Right lobe of liver (tissue), 6 donors: ENCODE measurements at regions not wholly inside any gene's neighbourhood (a gene's known extent, or its start where the extent isn't known, plus 50 kb on each side); places are given as distances from the start of the nearest gene placed in this dataset.
A peak's percentile ranks its signal among the peaks of the same experiment; 100 is the strongest.

Experiments
- ATAC-seq, 4 donors: fragments of 200-7000 bp; cut with Tn5 transposase; one replicate each; pipeline ENCODE4 v1.9.1; 2020; ENCODE audit warnings: mild to moderate bottlenecking in 4 of 4, moderate library complexity in 4 of 4
- DNase-seq, 3 donors: peaks; one replicate each; pipeline ENCODE4 v3.0.0-alpha.2; 2020
- H3K27ac ChIP-seq, 3 donors: fragments of 200-600 bp; one replicate each; pipeline ENCODE4 v1.8.0; 2022
- H3K27me3 ChIP-seq, 2 donors: fragments of 200-600 bp; one replicate each; pipeline ENCODE4 v1.8.0; 2022
- H3K36me3 ChIP-seq, 4 donors: fragments of 200-600 bp; sonication (generic) in 1 of 4; one replicate each; pipeline versions ENCODE4 v1.5.1 to v1.8.0; 2017 to 2022; ENCODE audit warnings: control low read depth in 1 of 4
- H3K4me1 ChIP-seq, 4 donors: fragments of 200-600 bp; sonication (generic) in 1 of 4; one replicate each; pipeline versions ENCODE4 v1.5.1 to v1.8.0; 2017 to 2022; ENCODE audit warnings: control low read depth in 1 of 4
- H3K4me3 ChIP-seq, 3 donors: fragments of 200-600 bp; one replicate each; pipeline ENCODE4 v1.8.0; 2022
- H3K9me3 ChIP-seq, 4 donors: fragments of 200-600 bp; sonication (generic) in 1 of 4; one replicate each; pipeline versions ENCODE4 v1.5.1 to v1.8.0; 2017 to 2022; ENCODE audit warnings: control low read depth in 1 of 4
- POLR2A ChIP-seq: fragments of 450-650 bp; IDR thresholded peaks from one replicate; pipeline ENCODE4 v1.6.1; 2017; ENCODE audit warnings: antibody characterized with exemption, mild to moderate bottlenecking
- WGBS: methylation state at CpG from one replicate; pipeline ENCODE4 v1.1.6; 2018; ENCODE audit warnings: low coverage, low lambda C conversion rate; ENCODE audit not compliant: insufficient coverage; ENCODE audit errors: missing lambda C conversion rate; 5-methylcytosine and 5-hydroxymethylcytosine counted together
- intact Hi-C, 2 donors: fragments of 100-400 bp; cut with DNase I; formaldehyde crosslinking; loops; one replicate each; pipeline versions ENCODE4 v1.11.2 to v1.14.1; 2022
- TF ChIP-seq, protein P1 (sequence below), 4 donors: fragments of 200-600 bp in 3 of 4; fragments of 450-650 bp in 1 of 4; IDR thresholded peaks; one replicate each; pipeline versions ENCODE4 v1.5.1 to v1.8.0; 2016 to 2022; ENCODE audit warnings: antibody characterized with exemption in 4 of 4, mild to moderate bottlenecking in 2 of 4
- donor health status: DM: no; HTN: yes; CAD: no.
- donor health status: DM: no; HTN: no; CAD: no.
- donor health status: DM: no; HTN: no; CAD: no.
- donor health status: DM: no; HTN: yes; CAD: no.
- donor health status: DM: no; HTN: yes; CAD: no.

DNA sequence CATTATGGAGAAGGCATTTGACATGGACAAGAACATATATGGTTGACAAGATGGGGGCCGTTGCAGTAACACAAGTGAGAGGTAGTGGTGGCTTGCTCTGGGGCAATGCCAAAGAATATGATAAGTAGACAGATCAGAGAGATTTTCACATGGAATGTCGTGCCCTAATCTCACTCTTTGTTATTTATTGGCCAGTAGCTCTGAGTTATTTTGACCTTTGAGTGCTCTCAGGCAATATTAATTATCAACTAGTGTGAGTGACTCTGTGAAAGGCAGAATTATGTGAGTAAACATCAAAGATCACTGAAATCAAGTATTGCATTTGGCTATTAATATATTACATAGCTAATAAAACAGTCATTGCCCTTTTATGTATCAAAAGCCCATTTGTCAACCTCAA lies 164.9 kb upstream of the ADAMTS9 start:
- H3K27me3 ChIP-seq, result no peaks in the 10 kb centered on the region
- WGBS, result 21% methylated on average over 2 of the region's 2 CpGs
- H3K27ac ChIP-seq, result no peak overlapping the region
- intact Hi-C loops, result no loop called here
- H3K4me3 ChIP-seq, result no peak overlapping the region
- DNase-seq (no peak), ATAC-seq (peak in 1 of 4 donors; percentile 55)
- H3K36me3 ChIP-seq, result no peaks in the 10 kb centered on the region
- no peak for TF ChIP-seq POLR2A
- TF ChIP-seq, protein P1, sequence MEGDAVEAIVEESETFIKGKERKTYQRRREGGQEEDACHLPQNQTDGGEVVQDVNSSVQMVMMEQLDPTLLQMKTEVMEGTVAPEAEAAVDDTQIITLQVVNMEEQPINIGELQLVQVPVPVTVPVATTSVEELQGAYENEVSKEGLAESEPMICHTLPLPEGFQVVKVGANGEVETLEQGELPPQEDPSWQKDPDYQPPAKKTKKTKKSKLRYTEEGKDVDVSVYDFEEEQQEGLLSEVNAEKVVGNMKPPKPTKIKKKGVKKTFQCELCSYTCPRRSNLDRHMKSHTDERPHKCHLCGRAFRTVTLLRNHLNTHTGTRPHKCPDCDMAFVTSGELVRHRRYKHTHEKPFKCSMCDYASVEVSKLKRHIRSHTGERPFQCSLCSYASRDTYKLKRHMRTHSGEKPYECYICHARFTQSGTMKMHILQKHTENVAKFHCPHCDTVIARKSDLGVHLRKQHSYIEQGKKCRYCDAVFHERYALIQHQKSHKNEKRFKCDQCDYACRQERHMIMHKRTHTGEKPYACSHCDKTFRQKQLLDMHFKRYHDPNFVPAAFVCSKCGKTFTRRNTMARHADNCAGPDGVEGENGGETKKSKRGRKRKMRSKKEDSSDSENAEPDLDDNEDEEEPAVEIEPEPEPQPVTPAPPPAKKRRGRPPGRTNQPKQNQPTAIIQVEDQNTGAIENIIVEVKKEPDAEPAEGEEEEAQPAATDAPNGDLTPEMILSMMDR (IDR thresholded peaks at IDR 0.05), result no peak
- no peaks in the 10 kb centered on the region for H3K9me3 ChIP-seq
- H3K4me1 ChIP-seq, result no peaks in the 10 kb centered on the region

DNA sequence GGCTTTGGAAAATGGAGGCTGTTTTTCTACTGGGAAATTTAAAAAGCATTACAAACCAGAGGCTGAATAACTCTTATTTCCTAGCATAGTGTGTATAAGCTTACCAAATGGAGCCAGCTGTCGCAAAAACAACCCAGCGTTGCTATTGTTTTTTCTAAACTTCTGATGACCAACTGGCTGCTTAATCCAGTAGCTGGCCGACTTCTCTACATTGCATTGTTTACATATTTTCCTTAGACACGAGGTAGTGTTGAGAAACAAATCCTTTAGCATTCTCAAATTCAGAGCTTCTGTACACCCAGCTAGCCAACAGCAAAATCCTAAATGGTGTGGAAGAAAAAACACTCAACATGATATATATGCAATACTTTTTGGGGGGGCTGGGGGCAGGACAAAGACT lies 161.0 kb upstream of the ADAMTS9 start:
- 53% methylated on average over 4 of the region's 4 CpGs for WGBS

DNA sequence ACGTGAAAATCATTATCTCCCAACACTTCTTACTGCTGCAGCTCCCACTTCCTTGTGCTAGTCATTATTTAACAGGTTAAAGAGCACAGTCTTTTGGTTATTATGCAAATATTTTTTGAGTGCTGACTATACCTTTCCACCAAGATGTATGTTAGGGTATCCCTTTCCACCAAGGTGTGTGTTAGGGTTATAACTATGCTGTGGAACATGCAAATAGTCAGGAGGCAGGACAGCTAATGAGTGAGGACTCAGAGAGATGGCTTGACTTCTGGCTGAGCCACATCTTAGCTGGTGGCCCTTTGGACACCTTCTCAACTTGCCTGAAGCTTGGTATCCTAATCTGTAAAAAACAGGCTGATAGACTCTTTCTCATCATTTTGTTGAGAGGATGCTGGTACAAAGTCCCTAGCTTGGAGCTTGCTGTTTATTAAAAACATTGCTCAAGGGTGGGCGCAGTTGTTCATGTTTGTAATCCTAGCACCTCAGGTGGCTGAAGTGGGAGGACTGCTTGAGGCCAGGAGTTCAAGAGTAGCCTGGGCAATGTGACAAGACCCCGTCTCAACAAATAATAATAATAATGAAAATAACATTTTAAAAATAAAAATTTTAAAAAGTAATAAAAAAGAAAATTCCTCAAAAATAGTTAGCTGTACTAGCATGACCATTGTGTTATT lies 160.5 kb upstream of the ADAMTS9 start:
- no peaks in the 10 kb centered on the region for H3K27me3 ChIP-seq
- no peaks in the 10 kb centered on the region for H3K9me3 ChIP-seq
- no peak overlapping the region for H3K4me3 ChIP-seq
- H3K27ac ChIP-seq, result no peak overlapping the region
- intact Hi-C loops, result no loop called here
- no peak for DNase-seq
- no peaks in the 10 kb centered on the region for H3K36me3 ChIP-seq
- H3K4me1 ChIP-seq, result no peaks in the 10 kb centered on the region
- no peak for ATAC-seq
- WGBS, result 69% methylated on average over 3 of the region's 3 CpGs
- TF ChIP-seq, protein P1 (IDR thresholded peaks at IDR 0.05), result no peak
- TF ChIP-seq POLR2A, result no peak

More for the DNA sequence above, 161.0 kb upstream of the ADAMTS9 start:
- Histone ChIP-seq H3K4me1 (no peaks in the 10 kb centered on the region), H3K27ac (no peak overlapping the region), H3K36me3 (no peaks in the 10 kb centered on the region), H3K9me3 (no peaks in the 10 kb centered on the region), H3K4me3 (no peak overlapping the region), H3K27me3 (no peaks in the 10 kb centered on the region)
- no peak for TF ChIP-seq POLR2A
- TF ChIP-seq, protein P1 (IDR thresholded peaks at IDR 0.05), result no peak
- ATAC-seq (no peak), DNase-seq (no peak)
- intact Hi-C loops, result no loop called here

DNA sequence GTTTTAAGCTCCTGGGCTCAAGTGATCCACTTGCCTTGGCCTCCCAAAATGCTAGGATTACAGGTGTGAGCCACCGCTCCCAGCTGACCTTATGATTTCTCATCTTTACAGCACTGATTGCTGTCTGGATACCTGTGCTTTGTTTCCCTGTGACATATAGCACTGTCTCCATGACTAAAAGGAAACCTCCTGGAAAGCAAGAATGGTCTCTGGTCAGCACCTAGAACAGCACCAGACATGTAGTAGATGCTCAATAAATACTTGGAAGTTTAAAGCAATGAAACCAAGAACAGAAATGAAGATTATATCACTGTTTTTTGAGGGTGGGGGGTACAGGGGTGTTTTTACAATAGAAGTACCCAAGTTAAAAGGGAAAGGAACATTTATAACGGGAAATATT lies 156.8 kb upstream of the ADAMTS9 start:
- WGBS, result 82% methylated on average over 2 of the region's 2 CpGs
- no peak overlapping the region for H3K4me3 ChIP-seq
- no peak for DNase-seq
- intact Hi-C loops, result no loop called here
- no peak for ATAC-seq
- no peaks in the 10 kb centered on the region for H3K9me3 ChIP-seq
- no peaks in the 10 kb centered on the region for H3K36me3 ChIP-seq
- TF ChIP-seq, protein P1 (IDR thresholded peaks at IDR 0.05), result no peak
- no peak for TF ChIP-seq POLR2A
- H3K4me1 ChIP-seq, result no peaks in the 10 kb centered on the region
- H3K27ac ChIP-seq, result no peak overlapping the region
- H3K27me3 ChIP-seq, result no peaks in the 10 kb centered on the region
